PC-3 (cell line): ENCODE measurements at regions not wholly inside any gene's neighbourhood (a gene's known extent, or its start where the extent isn't known, plus 50 kb on each side); places are given as distances from the start of the nearest gene placed in this dataset.

Source experiments
- EZH2 ChIP-seq: fragments of 300-600 bp; sonication (generic); IDR thresholded peaks from one replicate; pipeline ENCODE4 v1.6.1; 2017; ENCODE audit warnings: antibody characterized with exemption, mild to moderate bottlenecking, low read length; ENCODE audit not compliant: unreplicated experiment
- TF ChIP-seq, protein P1 (sequence below): fragments of 300-600 bp; sonication (generic); conservative IDR thresholded peaks from 2 replicates; pipeline ENCODE4 v1.5.1; 2017; ENCODE audit warnings: antibody characterized with exemption, low read depth, mild to moderate bottlenecking, low read length

DNA sequence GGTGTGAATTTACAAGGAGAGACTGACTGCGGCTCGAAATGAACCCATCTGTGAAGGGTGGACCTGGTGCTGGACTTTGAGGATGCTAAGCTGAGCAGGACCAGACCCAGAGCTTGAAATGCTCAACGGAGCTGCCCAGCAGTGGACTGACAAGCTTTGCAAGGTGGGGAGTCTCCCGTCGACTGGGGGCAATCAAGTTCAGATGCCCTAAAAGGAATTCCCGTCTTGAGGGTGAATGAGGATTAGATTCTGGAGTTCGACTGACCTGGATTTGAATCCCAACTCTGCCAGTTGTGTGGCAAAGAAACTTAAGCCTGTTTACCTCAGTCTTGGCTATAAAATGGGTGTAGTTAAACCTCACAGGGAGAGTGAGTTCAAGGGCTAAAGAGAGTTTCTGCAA, 204.4 kb upstream of the LHX5 start:
- TF ChIP-seq, protein P1, sequence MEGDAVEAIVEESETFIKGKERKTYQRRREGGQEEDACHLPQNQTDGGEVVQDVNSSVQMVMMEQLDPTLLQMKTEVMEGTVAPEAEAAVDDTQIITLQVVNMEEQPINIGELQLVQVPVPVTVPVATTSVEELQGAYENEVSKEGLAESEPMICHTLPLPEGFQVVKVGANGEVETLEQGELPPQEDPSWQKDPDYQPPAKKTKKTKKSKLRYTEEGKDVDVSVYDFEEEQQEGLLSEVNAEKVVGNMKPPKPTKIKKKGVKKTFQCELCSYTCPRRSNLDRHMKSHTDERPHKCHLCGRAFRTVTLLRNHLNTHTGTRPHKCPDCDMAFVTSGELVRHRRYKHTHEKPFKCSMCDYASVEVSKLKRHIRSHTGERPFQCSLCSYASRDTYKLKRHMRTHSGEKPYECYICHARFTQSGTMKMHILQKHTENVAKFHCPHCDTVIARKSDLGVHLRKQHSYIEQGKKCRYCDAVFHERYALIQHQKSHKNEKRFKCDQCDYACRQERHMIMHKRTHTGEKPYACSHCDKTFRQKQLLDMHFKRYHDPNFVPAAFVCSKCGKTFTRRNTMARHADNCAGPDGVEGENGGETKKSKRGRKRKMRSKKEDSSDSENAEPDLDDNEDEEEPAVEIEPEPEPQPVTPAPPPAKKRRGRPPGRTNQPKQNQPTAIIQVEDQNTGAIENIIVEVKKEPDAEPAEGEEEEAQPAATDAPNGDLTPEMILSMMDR, result no peak
- TF ChIP-seq EZH2, result no peak
